HepG2 (cell line): ENCODE measurements at regions not wholly inside any gene's neighbourhood (a gene's known extent, or its start where the extent isn't known, plus 50 kb on each side); places are given as distances from the start of the nearest gene placed in this dataset.

Source experiments
- ATAC-seq: fragments of 200-7000 bp; cut with Tn5 transposase; 3 replicates; pipeline ENCODE4 v1.9.1; 2020; ENCODE audit warnings: mild to moderate bottlenecking, moderate library complexity
- BruUV-seq: library from RNA; stranded (reverse); fragments of 400-500 nt; replicated peaks from 2 replicates; lab custom pipeline; 2021; lab: Mats Ljungman, UMichigan
- CTCF ChIA-PET: fragments of 300-600 bp; formaldehyde crosslinking; extraction: SDS; loops from one replicate; lab custom pipeline; 2021; ENCODE audit warnings: low total read pairs, inconsistent platforms, low intra/inter-chr PET ratio; lab: Yijun Ruan, JAX
- POLR2A ChIA-PET: fragments of 350-600 bp; sonication (Branson Sonifier 250); formaldehyde crosslinking; loops from one replicate; lab custom pipeline; 2020; ENCODE audit warnings: antibody characterized with exemption, inconsistent platforms; lab: Yijun Ruan, JAX
- DNase-seq: peaks from one replicate; pipeline ENCODE4 v3.0.0-alpha.2; 2015; ENCODE audit warnings: low spot score
- FAIRE-seq: peaks from 3 replicates; lab custom pipeline; 2011; peaks lifted over from hg19 to GRCh38; lab: Jason Lieb, UNC
- H2AFZ ChIP-seq: one replicate; pipeline ENCODE4 v1.6.1; 2011; ENCODE audit warnings: low read length, inconsistent platforms
- H3K27ac ChIP-seq: fragments of 300-600 bp; 3 replicates; pipeline ENCODE4 v1.8.0; 2011; ENCODE audit warnings: mixed run types, mild to moderate bottlenecking, mixed read lengths, low read length, inconsistent platforms; ENCODE audit not compliant: insufficient read depth; ENCODE audit errors: extremely low read length
- H3K27me3 ChIP-seq, 2 experiments: fragments of 200-600 bp in 1 of 2; 2 replicates in 1 of 2; 3 replicates in 1 of 2; pipeline versions ENCODE4 v1.6.0 to v1.8.0; 2011; ENCODE audit warnings: low read length in 2 of 2, mild to moderate bottlenecking in 2 of 2, moderate library complexity in 2 of 2, inconsistent platforms in 1 of 2; ENCODE audit not compliant: insufficient read depth in 2 of 2, control insufficient read depth in 1 of 2
- H3K36me3 ChIP-seq, 2 experiments: fragments of 200-600 bp in 1 of 2; replicated peaks in 1 of 2; 2 replicates in 1 of 2; 3 replicates in 1 of 2; pipeline versions ENCODE4 v1.5.1 to v1.8.0; 2011; ENCODE audit warnings: low read length in 2 of 2, inconsistent platforms in 1 of 2; ENCODE audit not compliant: insufficient read depth in 2 of 2, control insufficient read depth in 1 of 2
- H3K4me1 ChIP-seq: 2 replicates; pipeline ENCODE4 v1.5.1; 2012; ENCODE audit warnings: low read length, inconsistent platforms; ENCODE audit not compliant: insufficient read depth
- H3K4me2 ChIP-seq: 2 replicates; pipeline ENCODE4 v1.6.0; 2011; ENCODE audit warnings: low read depth, low read length, inconsistent platforms
- H3K4me3 ChIP-seq, 3 experiments: fragments of 200-600 bp in 1 of 3; sonication (generic), shearing (Covaris generic) in 1 of 3; replicated peaks in 1 of 3; 2 replicates each; pipeline ENCODE4 v1.5.1; 2011 to 2016; ENCODE audit warnings: low read length in 3 of 3, inconsistent platforms in 2 of 3, low read depth in 2 of 3, mild to moderate bottlenecking in 2 of 3, control low read depth in 1 of 3, mixed read lengths in 1 of 3; ENCODE audit not compliant: insufficient read depth in 1 of 3
- H3K79me2 ChIP-seq: one replicate; pipeline ENCODE4 v1.6.1; 2011; ENCODE audit warnings: low read length, inconsistent platforms; ENCODE audit not compliant: insufficient read depth
- H3K9ac ChIP-seq: 2 replicates; pipeline ENCODE4 v1.6.0; 2011; ENCODE audit warnings: mild to moderate bottlenecking, low read depth, low read length, inconsistent platforms; ENCODE audit not compliant: insufficient read depth
- H3K9me3 ChIP-seq: 2 replicates; pipeline ENCODE4 v1.5.1; 2012; ENCODE audit warnings: mild to moderate bottlenecking, low read length
- H4K20me1 ChIP-seq: 2 replicates; pipeline ENCODE4 v1.6.0; 2011; ENCODE audit warnings: inconsistent platforms, mild to moderate bottlenecking, low read length, moderate library complexity; ENCODE audit not compliant: insufficient read depth
- ATAD3A ChIP-seq: sonication (generic); formaldehyde crosslinking; IDR thresholded peaks from 2 replicates; pipeline ENCODE4 v1.4.0; 2020; ENCODE audit warnings: missing genetic modification reagents
- ETV5 ChIP-seq: IDR thresholded peaks from 2 replicates; pipeline ENCODE4 v1.6.1; 2018; ENCODE audit warnings: missing biosample characterization, missing genetic modification reagents, inconsistent platforms, borderline replicate concordance
- PAWR ChIP-seq: sonication (generic); formaldehyde crosslinking; IDR thresholded peaks from 2 replicates; pipeline ENCODE4 v1.4.0; 2020; ENCODE audit warnings: missing genetic modification reagents, mild to moderate bottlenecking, borderline replicate concordance
- RELA ChIP-seq: sonication (generic); formaldehyde crosslinking; IDR thresholded peaks from 2 replicates; pipeline ENCODE4 v1.4.0; 2020; ENCODE audit warnings: missing genetic modification reagents
- SMYD3 ChIP-seq: sonication (generic); formaldehyde crosslinking; IDR thresholded peaks from 2 replicates; pipeline ENCODE4 v1.8.1; 2023; ENCODE audit warnings: mild to moderate bottlenecking, missing genetic modification reagents
- SRSF9 ChIP-seq: fragments of 200-400 bp; formaldehyde crosslinking; IDR thresholded peaks from 2 replicates; pipeline ENCODE4 v1.6.1; 2018; ENCODE audit warnings: borderline replicate concordance, mild to moderate bottlenecking, low read depth, low read length; ENCODE audit not compliant: insufficient read depth, poor library complexity, severe bottlenecking
- TBX3 ChIP-seq: fragments of 450-650 bp; IDR thresholded peaks from 2 replicates; pipeline ENCODE4 v1.6.1; 2017; ENCODE audit warnings: antibody characterized with exemption, mild to moderate bottlenecking, inconsistent platforms, borderline replicate concordance
- ZNF441 ChIP-seq: sonication (generic); formaldehyde crosslinking; IDR thresholded peaks from 2 replicates; pipeline ENCODE4 v1.7.0; 2021; ENCODE audit warnings: missing genetic modification reagents, borderline replicate concordance
- ZNF460 ChIP-seq: sonication (generic); formaldehyde crosslinking; IDR thresholded peaks from 2 replicates; pipeline ENCODE4 v1.5.1; 2020; ENCODE audit warnings: missing genetic modification reagents, mild to moderate bottlenecking, borderline replicate concordance
- ZNF616 ChIP-seq: sonication (generic); formaldehyde crosslinking; IDR thresholded peaks from 2 replicates; pipeline ENCODE4 v1.5.0; 2020; ENCODE audit warnings: low read depth, mild to moderate bottlenecking, missing genetic modification reagents
- WGBS: methylation state at CpG from one replicate; pipeline ENCODE4 v1.1.6; 2017; ENCODE audit warnings: low lambda C conversion rate; 5-methylcytosine and 5-hydroxymethylcytosine counted together
- in situ Hi-C: cut with HindIII; loops from 2 replicates; pipeline ENCODE4 v1.10.0; 2017; ENCODE audit warnings: low pct_unique_long_range_greater_than_20kb; ENCODE audit not compliant: extremely low pct_ligation_motif_present
- intact Hi-C: fragments of 100-400 bp; cut with micrococcal nuclease; formaldehyde crosslinking; loops from one replicate; pipeline ENCODE4 v1.10.0; 2022; ENCODE audit not compliant: unreplicated experiment
- TF ChIP-seq, protein P1 (sequence below): sonication (generic); formaldehyde crosslinking; IDR thresholded peaks from 2 replicates; pipeline ENCODE4 v1.5.1; 2020; ENCODE audit warnings: missing genetic modification reagents, mild to moderate bottlenecking, borderline replicate concordance
- TF ChIP-seq, protein P2 (sequence below), 2 experiments: IDR thresholded peaks; 2 replicates each; pipeline ENCODE4 v1.6.1; 2011 to 2012; ENCODE audit warnings: low read length in 2 of 2, borderline replicate concordance in 1 of 2, low read depth in 1 of 2, mild to moderate bottlenecking in 1 of 2, moderate library complexity in 1 of 2

- in situ Hi-C loops = no loop called here
- BruUV-seq = no TSS peak
- H3K4me3 ChIP-seq = no peak overlapping the region
- ChIA-PET POLR2A (no interaction called here), CTCF (no interaction called here)
- no peak for TF ChIP-seq PAWR (CRISPR knock-in tag)
- TF ChIP-seq, protein P1, sequence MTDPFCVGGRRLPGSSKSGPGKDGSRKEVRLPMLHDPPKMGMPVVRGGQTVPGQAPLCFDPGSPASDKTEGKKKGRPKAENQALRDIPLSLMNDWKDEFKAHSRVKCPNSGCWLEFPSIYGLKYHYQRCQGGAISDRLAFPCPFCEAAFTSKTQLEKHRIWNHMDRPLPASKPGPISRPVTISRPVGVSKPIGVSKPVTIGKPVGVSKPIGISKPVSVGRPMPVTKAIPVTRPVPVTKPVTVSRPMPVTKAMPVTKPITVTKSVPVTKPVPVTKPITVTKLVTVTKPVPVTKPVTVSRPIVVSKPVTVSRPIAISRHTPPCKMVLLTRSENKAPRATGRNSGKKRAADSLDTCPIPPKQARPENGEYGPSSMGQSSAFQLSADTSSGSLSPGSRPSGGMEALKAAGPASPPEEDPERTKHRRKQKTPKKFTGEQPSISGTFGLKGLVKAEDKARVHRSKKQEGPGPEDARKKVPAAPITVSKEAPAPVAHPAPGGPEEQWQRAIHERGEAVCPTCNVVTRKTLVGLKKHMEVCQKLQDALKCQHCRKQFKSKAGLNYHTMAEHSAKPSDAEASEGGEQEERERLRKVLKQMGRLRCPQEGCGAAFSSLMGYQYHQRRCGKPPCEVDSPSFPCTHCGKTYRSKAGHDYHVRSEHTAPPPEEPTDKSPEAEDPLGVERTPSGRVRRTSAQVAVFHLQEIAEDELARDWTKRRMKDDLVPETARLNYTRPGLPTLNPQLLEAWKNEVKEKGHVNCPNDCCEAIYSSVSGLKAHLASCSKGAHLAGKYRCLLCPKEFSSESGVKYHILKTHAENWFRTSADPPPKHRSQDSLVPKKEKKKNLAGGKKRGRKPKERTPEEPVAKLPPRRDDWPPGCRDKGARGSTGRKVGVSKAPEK (CRISPR knock-in tag) = no peak
- DNase-seq (no peak), FAIRE-seq (no peak), ATAC-seq (no peak)
- no peaks in the 10 kb centered on the region for H3K27me3 ChIP-seq
- H3K4me1 ChIP-seq = no peaks in the 10 kb centered on the region
- peaks cover 14% of the 10 kb centered on the region for H3K9me3 ChIP-seq
- intact Hi-C loops = loop anchor here (10.0 kb wide), 1 partner anchor 289 kb away; no protein-coding TSS in a partner anchor
- 42% methylated on average over 6 of the region's 10 CpGs for WGBS
- H3K4me2 ChIP-seq = no peak overlapping the region
- H4K20me1 ChIP-seq = no peaks in the 10 kb centered on the region
- H3K79me2 ChIP-seq = no peaks in the 10 kb centered on the region
- no peak overlapping the region for H3K9ac ChIP-seq
- H3K36me3 ChIP-seq = no peaks in the 10 kb centered on the region
- no peak overlapping the region for H2AFZ ChIP-seq
- H3K27ac ChIP-seq = no peak overlapping the region
Measured at GRCh38 chr4:13944095-13944511, 316.6 kb upstream of the BOD1L1 start.

- no peak overlapping the region for H3K27ac ChIP-seq
- 0% methylated on average over 1 of the region's 1 CpG for WGBS
- peaks cover 5% of the 10 kb centered on the region; the same call in 1 of the 2 replicates for H3K9me3 ChIP-seq
- no peak overlapping the region for H3K4me2 ChIP-seq
- ChIA-PET POLR2A (no interaction called here), CTCF (no interaction called here)
- BruUV-seq = no TSS peak
- H4K20me1 ChIP-seq = no peaks in the 10 kb centered on the region
- no peak overlapping the region for H3K9ac ChIP-seq
- no peak overlapping the region for H2AFZ ChIP-seq
- no peaks in the 10 kb centered on the region for H3K4me1 ChIP-seq
- ATAC-seq (no peak), FAIRE-seq (no peak), DNase-seq (no peak)
- no peaks in the 10 kb centered on the region for H3K79me2 ChIP-seq
- H3K36me3 ChIP-seq = no peaks in the 10 kb centered on the region
- intact Hi-C loops (loop anchor here (10.0 kb wide), 1 partner anchor 293 kb away; no protein-coding TSS in a partner anchor), in situ Hi-C loops (no loop called here)
- H3K4me3 ChIP-seq = no peak overlapping the region
- H3K27me3 ChIP-seq = no peaks in the 10 kb centered on the region
- TF ChIP-seq RELA (CRISPR knock-in tag) = no peak
- TF ChIP-seq SMYD3 (CRISPR knock-in tag) = no peak
- TF ChIP-seq SRSF9 = no peak
- TF ChIP-seq ETV5 = no peak
- TF ChIP-seq TBX3 = no peak
- no peak for TF ChIP-seq ATAD3A (CRISPR knock-in tag)
- no peak for TF ChIP-seq ZNF460
- TF ChIP-seq ZNF441 (CRISPR knock-in tag) = no peak
- TF ChIP-seq ZNF616 = no peak
- TF ChIP-seq, protein P2, sequence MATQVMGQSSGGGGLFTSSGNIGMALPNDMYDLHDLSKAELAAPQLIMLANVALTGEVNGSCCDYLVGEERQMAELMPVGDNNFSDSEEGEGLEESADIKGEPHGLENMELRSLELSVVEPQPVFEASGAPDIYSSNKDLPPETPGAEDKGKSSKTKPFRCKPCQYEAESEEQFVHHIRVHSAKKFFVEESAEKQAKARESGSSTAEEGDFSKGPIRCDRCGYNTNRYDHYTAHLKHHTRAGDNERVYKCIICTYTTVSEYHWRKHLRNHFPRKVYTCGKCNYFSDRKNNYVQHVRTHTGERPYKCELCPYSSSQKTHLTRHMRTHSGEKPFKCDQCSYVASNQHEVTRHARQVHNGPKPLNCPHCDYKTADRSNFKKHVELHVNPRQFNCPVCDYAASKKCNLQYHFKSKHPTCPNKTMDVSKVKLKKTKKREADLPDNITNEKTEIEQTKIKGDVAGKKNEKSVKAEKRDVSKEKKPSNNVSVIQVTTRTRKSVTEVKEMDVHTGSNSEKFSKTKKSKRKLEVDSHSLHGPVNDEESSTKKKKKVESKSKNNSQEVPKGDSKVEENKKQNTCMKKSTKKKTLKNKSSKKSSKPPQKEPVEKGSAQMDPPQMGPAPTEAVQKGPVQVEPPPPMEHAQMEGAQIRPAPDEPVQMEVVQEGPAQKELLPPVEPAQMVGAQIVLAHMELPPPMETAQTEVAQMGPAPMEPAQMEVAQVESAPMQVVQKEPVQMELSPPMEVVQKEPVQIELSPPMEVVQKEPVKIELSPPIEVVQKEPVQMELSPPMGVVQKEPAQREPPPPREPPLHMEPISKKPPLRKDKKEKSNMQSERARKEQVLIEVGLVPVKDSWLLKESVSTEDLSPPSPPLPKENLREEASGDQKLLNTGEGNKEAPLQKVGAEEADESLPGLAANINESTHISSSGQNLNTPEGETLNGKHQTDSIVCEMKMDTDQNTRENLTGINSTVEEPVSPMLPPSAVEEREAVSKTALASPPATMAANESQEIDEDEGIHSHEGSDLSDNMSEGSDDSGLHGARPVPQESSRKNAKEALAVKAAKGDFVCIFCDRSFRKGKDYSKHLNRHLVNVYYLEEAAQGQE (IDR thresholded peaks at IDR 0.05; ENCODE audit: borderline replicate concordance in 1 of 2, low read depth in 1 of 2, low read length in 2 of 2) = no peak
Measured at GRCh38 chr4:13947921-13948320, 320.4 kb upstream of the BOD1L1 start.
